RCC 7860 (cell line): ENCODE measurements at regions not wholly inside any gene's neighbourhood (a gene's known extent, or its start where the extent isn't known, plus 50 kb on each side); places are given as distances from the start of the nearest gene placed in this dataset.
"Not testable (repeated sequence)": the region's sequence is repeated elsewhere in the genome, so short reads cannot be mapped to it uniquely, and the experiment has no call there.

Experiments used
- DNase-seq: peaks from one replicate; pipeline ENCODE4 v3.0.0-alpha.2; 2015; ENCODE audit warnings: low spot score
- FAIRE-seq: peaks from 2 replicates; lab custom pipeline; 2012; peaks lifted over from hg19 to GRCh38; lab: Jason Lieb, UNC

DNA sequence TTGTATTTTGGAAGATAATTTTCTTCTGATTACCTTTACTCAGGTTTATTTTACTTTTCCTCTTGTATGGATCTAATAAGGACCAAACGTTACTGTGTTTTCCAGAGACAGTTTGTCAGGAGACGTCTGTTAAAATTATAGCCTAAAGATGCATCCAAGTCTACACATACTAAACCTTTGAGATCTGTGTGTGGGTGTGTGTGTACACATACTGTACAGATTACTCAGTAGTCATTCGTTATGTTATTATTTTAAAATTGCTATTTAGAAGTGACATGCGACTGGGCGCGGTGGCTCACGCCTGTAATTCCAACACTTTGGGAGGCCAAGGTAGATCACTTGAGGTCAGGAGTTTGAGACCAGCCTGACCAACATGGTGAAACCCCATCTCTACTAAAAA, 51.6 kb upstream of the CNTLN start:
- FAIRE-seq, result no peak
- no peak for DNase-seq

DNA sequence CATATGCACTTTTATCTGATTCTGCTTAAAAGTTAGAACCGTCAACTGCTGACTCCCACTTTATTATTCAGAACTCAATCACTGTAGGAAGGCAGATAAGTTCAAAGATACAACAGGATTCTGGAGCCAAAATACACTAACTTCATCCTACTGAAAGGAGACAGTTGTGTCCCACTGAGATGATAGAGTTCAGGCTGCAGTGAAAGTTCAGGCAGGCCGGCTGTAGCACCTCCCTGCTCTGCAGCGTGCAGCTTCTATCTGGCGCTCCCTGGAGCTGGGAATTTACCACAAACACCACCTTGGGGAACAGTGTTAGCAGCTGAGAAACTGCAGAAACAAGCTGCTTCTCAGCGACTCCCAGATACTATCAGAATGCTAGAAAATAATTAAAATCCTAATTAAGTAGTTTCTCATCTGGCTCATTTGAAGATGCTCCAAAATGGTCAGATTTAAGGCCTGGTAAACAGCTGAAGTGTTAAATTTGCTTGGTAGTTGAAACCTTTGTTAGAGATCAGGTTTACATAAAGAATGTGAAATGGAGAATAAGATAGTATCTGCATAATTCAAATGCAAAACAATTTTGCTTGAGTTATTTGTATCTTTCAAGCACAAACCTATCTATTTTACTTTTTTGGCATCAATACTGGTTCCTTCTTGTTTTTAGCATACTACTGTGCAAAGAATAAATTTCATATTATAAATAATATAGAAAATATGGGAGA, 52.3 kb upstream of the CNTLN start:
- DNase-seq (no peak), FAIRE-seq (no peak)

- no peak for DNase-seq
Measured at GRCh38 chr9:17081814-17082213, 53.0 kb upstream of the CNTLN start.

DNA sequence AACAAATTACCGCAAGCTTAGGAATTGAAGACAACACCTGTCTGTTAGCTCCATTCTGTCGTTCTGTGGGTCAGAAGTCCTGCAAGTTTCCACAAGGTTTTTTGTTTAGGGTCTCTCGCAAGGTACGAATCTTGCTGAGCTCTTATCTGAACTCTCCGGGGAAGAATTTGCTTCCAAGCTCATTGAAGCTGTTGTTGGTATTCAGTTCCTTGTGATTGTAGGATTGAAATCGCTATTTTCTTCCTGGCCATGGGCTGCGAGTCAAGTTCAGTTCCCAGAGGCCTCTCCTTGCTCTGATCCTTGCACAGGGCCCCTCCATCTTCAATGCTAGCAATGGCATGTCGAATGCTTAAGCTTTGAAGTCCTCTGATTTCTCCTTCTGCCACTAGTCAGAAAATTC, 53.5 kb upstream of the CNTLN start:
- no peak for FAIRE-seq
- no peak for DNase-seq

More at GRCh38 chr9:17081814-17082213, 53.0 kb upstream of the CNTLN start:
- no peak for FAIRE-seq

DNA sequence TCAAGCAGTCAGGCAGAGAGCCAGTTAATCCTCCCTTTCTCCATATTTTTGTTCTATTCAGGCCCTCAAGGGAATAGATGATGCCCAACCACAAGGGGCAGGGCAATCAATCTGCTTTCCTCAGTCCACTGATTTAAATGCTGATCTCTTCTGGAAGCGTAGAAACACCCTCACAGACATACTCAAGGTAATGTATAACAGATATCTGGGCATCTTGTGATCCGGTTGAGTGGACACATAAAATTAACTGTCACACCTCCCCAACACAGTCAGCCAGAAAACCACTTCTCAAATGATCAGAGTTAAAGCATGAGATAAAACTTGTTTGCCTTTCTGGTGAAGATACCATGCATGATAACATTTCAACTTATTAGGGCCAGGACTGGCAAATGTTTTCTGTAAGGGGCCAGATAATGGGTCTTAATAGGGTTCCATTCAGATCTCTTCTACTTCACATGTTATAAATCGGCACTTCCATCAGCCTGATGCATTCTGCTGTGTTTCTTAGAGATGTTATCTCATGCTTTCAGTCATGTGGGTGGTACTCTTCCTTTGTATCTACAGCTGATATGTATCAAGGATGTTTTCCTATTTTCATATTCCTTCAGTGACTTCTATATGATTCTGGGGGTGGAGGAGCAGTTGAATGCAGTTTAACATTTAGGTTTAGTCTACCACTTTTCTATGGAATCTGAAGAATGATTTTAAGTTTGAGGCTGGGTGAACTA, 58.9 kb upstream of the CNTLN start:
- peak; percentile 44 for DNase-seq
- peak; percentile 91 for FAIRE-seq

- DNase-seq (no peak), FAIRE-seq (no peak)
Measured at GRCh38 chr9:17075146-17075757, 59.6 kb upstream of the CNTLN start.

GRCh38 chr9:17072563-17072962, 62.3 kb upstream of the CNTLN start:
- not testable (repeated sequence) for FAIRE-seq, DNase-seq

DNA sequence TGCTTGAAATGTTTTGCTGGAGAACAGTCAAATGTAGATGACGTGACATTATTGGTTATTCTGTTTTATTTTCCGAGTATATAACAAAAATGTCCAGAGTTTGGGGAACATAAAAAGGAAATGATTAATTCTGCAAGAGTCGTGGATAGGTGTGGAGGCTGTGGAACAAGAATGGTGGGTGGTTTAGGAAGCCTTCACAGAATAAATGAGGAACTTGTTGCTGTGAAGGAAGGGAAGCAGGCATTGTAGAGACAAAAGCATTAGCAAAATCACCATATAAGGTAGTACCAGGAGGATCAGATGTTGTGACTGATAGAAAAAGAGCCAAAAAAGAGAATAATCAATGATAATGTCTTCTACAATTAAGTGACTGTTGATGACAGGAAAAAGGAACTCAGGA, 66.2 kb upstream of the CNTLN start:
- DNase-seq (no peak), FAIRE-seq (no peak)

DNA sequence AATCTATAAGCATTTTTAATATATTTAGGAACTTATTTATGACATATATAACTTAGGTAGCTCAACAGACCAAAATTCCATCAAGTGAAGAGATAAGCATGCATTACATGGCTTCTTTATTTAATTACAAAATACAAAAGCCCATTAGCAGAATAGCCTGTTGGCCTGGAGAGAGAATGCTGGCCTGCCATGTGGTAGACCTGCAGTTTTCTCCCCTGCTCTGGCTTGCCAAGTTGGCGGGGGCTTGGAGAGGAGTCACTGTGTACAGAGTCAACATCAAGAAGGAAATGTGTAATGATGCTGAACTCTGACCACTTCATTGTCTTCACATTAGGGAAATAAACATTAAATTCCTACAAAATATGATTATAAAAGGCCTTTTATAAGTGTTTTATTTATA, 69.8 kb upstream of the CNTLN start:
- DNase-seq, result no peak
- no peak for FAIRE-seq

GRCh38 chr9:17064558-17064957, 70.3 kb upstream of the CNTLN start:
- DNase-seq, result no peak
- FAIRE-seq, result no peak

DNA sequence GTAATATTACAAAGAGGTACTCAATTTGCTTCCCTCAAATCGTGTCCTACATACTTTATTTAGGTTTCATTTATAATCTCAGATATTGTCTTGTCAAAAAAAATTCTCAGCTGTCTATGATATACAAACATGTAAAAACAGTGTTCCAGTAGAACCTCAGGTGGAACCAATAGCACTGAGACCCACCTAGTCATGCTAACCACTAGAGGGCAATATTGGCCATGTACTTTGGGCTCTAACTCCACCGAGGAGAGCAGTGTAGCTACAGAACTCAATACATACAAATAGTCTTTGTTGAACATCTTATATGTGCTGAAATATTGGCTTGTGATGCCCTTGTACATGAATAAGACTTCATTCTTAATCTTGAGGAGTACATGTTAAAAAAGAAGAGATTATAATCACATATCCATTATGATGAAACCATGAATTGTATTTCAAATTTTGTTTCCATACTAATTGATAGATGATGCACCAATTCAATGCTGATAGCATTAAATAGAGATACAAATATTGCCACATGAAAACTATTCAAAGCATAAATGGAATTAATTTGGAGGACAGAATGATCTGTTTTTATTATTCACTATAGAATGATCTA, 71.2 kb upstream of the CNTLN start:
- DNase-seq (peak; percentile 34), FAIRE-seq (peak; percentile 48)

GRCh38 chr9:17062497-17062896, 72.3 kb upstream of the CNTLN start:
- FAIRE-seq (no peak), DNase-seq (no peak)

GRCh38 chr9:17060450-17060849, 74.4 kb upstream of the CNTLN start:
- DNase-seq (no peak), FAIRE-seq (no peak)

DNA sequence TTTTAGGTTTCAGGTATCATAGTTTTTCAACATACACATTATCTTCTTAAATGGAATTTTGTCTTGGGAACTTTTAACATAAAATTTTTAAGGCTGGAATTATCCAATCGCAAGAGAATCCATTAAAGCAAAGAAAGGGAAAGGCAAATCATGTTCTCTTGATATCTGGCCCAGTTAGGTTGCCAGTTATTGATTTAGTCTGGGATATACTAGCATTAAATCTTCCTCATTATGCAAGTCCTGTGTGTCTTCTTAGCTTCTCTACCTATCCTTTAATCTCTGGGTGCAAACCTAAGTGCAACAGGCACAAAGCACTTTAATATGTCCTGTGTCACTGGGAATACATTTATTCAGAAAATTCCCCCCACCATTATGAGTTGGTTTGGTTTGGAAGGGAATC, 75.4 kb upstream of the CNTLN start:
- no peak for FAIRE-seq
- DNase-seq, result no peak

DNA sequence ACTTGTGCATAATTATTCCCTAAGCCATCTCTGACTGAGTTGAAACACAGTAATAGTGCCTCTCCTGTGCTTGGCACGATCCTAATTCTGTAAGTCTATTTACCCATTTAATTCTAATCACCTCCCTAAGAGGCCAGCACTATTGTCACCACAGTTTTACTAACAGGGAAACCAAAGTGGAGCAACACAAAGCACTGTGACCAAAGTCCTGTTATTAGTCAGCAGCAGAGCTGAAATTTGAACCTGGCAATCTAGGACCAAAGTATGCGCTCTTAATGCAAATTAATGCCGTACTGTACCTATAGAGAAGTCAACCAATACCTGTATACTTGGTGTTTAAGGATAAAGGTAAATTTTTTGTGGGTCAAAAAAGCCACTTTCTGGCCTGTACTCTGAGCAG, 77.1 kb upstream of the CNTLN start:
- no peak for DNase-seq
- FAIRE-seq, result no peak

GRCh38 chr9:17052626-17053025, 82.2 kb upstream of the CNTLN start:
- FAIRE-seq (no peak), DNase-seq (no peak)

DNA sequence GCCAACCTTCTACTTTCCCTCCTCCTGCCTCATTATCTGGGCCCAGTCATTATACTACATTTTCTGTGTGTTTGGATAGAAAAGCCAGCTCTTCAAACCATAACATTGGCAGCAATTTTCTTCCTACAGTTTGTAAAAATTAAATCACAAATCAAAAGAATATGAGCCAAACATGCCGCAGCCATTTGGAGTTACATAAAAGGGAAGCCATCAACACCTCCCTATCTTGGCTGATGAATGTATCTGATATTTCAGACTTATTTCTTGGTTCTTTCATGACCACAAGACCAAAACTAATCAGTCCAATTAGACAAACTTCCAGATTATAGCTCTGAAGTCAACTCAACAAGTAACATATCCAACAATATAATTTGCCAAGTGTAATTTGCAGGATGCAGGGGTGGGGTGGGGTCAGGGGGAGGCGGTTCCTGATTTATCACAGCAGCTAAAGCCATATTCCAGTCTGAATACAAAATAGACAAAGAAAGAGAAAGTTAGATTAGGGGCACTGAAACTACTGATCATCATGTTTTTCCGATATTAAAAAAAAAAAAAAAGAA, 89.4 kb upstream of the CNTLN start:
- FAIRE-seq (no peak), DNase-seq (no peak)

- DNase-seq (no peak), FAIRE-seq (no peak)
Measured at GRCh38 chr9:17031546-17031945, 103.3 kb upstream of the CNTLN start.

GRCh38 chr9:17025281-17025680, 109.6 kb upstream of the CNTLN start:
- DNase-seq (no peak), FAIRE-seq (no peak)

- no peak for FAIRE-seq
- DNase-seq, result no peak
Measured at GRCh38 chr9:17024129-17024528, 110.7 kb upstream of the CNTLN start.

DNA sequence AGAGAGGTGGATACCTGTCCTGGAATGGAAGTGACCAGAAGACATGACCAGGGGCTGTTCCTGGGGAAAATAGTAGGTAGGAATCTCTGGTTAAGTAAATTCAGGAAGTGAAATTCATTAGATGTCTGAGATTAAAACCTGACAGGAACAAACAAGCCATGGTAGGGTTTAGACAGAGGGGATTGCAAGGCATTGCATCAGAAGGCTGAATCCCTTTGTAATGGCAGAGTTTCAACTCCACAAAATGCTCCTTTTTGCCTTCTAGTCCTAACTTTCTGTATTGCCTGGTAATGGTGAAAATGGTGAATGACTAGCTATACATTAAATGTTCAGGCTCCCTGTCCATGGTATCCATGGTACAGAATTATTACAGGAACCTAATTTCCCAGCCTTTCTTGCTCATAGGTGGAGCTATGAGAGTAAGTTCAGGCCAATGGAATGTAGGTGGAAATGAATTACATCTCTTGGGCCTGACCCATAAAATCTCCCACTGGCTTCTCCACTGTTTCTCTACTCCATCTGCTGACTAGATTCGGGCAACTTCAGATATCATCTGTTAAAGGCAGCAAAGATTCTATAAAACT, 113.4 kb upstream of the CNTLN start:
- no peak for DNase-seq
- no peak for FAIRE-seq
